GM03348 (cell line): ENCODE measurements at regions not wholly inside any gene's neighbourhood (a gene's known extent, or its start where the extent isn't known, plus 50 kb on each side); places are given as distances from the start of the nearest gene placed in this dataset.
"Not testable (repeated sequence)": the region's sequence is repeated elsewhere in the genome, so short reads cannot be mapped to it uniquely, and the experiment has no call there.

Source experiments
- DNase-seq: peaks from one replicate; pipeline ENCODE4 v3.0.0; 2012; ENCODE audit warnings: low spot score

DNA sequence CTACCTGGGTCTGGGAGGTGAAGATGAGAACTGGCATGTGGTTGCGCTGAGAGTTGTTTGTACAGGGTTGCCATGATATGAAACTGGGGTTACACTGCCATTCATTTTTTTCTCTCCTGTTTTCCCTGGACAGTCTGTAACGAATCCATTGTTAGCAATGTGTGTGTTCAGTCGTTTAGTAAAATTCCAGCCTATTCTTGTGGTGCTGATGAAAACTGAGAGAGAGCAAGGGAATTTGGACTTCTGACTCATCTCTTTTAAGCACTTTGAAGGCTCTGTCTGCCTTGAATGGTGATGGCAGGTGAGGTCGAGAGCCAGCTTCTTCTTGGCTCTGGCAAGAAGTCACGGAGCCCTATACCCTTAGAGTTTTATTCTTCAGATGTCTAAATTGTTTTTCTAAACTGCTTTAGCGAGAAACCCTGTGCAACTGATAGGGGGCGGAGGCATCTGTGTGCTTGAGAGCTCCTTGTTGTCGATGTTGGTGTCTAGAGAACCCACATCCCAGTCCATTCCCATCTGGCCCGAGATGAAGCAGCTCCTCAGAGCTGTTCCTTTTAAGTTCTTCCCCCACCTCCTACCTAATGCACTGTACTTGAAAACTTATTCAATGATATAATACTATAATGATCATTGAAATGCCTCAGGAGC lies 204.4 kb downstream of the TMX1 start:
- no peak for DNase-seq

DNA sequence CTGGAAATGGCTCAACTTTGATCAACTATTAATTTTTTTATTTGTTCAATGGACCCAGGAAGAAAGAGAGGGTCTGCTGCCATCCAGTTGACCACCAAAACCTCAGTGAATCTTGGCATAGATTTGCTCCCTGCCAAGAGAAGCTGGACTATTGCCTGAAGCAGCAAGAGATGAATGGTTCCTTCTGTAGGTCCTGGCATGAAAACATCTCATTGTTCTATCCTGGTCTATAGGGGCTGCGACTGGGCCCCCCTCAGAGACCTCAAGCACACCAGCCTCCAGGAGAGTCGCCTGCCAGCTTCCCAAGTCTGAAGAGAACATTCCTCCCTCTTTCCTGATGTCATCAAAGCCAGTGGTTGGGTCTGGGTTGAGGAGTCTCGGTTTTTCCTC lies 204.9 kb downstream of the TMX1 start:
- DNase-seq: no peak

DNA sequence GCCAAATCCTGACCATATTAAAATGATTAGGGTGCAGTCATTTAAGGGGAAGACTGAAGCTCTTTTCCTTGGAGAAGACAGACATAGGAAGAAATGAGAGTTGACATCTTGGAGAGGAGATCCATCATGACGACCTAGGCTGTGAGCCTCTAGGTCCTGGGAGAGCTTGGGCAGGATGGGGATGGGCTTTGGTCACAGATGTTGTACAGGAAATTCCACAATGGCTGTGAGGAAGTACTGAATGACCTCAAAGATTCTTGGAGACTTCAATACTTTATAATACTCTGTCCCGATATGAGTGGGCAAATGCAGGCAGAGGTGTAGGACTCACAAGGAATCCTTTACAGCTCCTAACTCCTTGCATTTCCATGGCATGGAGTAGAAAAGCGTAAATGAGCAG lies 204.9 kb upstream of the FRMD6 start:
- DNase-seq: no peak

DNA sequence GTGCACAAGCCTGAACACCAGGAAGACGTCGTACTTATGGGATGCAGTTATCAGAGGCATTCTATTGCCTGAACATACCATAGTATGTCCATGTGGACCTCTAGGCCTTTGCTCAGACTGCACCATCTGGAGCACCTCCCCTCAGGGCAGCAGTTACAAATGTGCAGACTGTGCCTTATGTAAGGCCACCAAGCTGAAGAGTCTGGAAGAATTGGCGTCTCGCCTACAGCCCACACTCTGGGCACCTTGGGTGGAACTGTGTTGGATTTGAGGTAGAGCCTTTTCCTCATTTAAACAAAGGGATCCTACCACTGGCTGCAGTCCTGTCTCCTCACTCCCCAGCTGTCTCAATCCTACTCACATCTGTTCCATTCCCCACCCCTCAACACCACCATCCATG lies 204.3 kb upstream of the FRMD6 start:
- DNase-seq: no peak

DNA sequence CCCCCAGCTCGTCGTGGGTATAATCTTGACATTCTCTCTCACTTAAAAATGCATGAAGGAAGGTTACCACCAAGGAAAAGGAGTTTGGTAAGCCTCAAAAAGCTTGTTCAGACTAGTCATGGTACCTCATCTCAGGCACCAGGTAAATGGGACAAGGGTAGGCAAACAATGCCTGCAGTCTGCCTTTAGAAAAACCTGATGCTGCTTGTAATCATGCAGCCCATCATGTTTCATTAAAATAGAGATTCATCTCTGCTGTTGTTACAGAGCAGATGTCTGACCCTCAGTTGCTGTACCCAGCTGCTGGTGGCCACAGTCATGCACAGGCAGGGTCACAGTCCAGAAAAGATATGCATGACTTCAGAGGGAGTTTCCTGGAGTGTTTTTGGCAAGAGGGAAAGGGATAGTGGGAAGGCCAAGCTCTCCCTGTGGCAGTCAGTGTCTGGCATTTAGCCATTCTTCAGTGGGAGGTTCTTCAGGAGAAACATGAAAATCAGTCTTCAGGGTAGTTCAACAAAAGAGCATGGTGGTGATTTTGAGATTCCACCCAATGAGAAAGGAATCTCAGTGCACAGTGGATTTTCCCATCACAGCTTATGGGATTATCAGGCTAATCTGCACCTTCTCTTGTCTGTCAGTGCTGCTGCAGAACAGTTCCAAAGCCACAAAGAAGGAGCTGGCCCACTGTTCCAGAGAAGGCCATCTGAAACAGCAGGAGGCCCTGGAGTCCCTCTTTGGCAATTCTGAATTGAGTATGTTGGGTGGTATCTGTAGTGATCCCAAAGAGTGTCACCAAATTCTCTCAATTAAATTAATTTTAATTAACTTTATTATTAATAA lies 202.7 kb upstream of the FRMD6 start:
- DNase-seq: peak; percentile 78

DNA sequence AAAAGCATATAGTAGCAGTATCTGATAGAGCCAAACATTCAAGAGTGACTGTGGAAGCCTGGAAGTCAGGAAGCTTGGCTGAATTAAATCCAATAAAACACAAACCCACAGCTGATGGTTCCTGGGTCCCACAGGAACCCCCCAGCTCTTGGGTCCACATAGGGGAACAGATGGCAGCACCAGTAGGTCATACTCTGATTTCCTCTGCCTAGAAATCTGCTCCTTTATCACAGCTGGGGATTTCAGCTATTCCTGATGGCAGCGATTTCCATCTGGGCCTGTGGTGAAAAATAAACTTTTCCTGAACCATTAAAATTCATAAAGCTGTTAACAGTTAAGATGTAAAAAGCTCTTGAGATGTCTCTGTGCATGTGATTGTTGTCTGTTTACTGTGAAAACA lies 202.0 kb upstream of the FRMD6 start:
- DNase-seq: no peak

DNA sequence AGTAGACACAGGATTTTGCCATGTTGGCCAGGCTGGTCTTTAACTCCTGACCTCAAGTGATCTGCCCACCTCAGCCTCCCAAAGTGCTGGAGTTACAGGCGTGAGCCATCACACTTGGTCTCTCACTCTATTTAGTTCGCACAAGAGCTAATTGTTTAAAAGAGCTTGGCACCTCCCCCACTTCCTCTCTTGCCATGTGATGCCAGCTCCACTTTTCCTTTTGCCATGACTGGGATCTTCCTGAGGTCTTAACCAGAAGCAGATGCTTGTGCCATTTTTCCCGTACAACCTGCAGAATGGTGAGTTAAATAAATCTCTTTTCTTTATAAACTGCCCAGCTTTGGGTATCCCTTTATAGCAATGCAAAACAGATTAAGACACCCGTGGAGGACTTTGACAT lies 200.1 kb upstream of the FRMD6 start:
- DNase-seq: no peak

DNA sequence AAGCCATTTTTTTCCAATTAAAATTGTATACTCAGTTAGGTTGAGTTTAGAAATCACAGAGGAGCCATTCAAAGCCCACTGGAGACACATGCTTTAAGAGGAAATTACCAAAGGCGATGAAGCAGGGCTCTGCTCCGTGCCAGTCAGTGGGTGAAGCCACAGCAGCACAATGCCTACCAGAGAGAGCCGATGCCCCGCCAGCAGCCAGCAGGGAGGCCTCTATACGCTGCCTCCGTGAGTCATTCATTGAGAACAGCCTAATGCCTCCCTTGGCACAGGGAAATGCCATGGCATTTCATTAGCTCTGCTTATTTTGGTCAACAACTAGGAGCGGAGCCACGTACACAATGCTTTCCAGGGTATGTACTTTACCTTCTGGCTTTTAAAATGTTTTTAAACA lies 197.8 kb upstream of the FRMD6 start:
- DNase-seq: no peak

DNA sequence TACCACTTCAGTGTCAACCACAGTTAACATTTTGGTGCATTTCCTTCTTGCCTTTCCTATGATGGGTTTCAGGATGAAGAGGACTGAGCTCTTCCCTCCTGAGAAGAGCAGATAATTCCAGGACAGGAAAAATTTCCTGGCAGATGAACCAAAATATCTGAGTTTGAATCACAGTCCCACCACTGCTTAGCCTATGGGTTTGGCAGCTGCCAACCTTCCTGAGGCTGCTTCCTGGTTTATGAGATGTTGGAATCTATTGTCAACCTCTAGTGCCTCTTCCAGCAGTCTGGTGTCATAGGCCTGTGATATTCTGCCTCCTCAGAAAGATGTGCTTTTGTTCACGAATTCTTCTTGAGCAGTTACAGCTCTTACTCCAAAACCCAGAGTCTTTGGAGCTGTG lies 197.4 kb upstream of the FRMD6 start:
- no peak for DNase-seq

DNA sequence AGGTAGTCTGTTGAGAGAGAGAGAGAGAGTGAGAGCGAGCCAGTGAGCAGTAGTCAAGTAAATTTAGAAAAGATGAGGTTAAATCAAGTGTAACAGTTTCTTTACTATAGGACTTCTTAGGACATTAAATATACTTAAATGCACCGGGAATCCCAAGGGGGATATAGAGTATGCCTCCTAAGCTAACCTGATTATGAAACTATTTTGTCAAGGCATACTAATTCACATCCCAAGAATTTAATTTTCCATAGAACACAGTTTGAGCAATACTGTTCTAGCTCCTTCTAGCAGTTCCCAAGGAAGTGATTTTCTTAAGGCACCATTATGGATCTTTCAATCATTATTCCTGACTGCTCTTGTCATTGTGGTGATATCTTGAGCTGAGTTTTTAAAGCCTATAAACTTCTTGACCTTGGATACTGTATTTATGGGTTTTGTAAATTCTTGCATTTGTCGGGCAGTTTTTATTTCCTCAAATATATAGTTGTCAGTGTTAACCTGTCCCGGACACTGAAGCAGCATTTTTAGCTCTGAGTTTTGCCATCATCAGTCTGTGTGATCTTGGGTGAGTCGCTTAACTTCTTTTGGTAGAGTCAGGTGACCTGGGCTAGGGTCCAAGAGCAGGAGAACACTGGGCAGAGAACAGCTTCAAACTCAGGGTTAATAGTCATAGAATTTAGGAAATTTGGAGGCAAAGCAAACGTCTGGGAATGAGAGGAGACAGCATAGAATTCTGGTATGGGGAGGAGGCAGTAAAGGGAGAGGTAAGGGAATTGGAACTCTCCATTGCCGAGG lies 196.5 kb upstream of the FRMD6 start:
- DNase-seq: no peak

DNA sequence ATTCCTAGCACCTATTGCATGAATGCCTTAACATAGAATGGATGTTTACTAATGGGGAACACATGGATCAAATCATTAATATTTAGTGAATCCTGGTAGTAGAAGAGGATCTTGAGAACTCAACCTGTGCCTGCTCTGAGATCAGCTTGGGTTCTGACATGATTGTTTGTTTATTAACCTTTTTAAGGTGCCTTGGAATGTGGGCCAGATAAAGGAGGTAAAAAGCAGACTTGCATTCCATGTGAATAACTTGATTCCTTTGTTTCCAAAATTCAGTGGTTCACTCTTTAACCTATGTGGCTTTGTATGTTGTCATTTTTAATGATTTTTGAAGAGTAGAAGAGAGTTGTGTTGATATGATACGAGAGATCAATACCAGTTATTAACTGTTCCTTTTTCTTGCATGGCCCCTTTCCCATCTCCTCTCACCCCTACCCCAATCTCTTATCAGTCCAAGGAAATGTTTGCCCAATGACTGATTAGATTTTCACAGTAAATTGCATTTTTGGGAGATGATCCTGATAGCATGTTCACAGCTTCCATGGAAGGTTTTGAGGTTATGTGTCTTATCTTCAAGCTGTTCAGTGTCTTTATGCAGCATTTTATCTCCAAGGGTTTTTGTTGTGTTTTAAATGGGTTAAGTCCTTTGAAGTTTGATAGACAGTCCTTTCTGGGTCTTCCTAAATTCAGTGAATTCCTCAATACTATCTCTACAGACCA lies 193.7 kb upstream of the FRMD6 start:
- DNase-seq: no peak

DNA sequence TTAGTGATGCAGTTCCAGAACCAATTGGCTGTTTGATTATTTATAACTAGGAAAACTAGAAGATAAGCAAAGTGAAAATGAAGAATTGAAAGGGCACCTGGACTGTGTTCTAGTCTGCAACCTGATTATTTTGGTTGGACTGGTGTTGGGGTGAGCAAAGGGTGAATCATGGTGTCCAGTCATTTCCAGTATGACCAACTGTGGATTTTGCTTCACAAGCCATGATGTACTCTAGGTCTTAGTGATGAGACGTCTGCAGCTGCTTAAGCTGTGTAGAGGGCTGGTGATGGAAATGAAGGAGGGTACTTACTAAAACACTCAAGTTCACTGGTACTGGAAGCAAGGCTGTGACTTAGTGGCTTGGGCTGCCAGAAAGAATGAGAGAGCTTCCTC lies 193.2 kb upstream of the FRMD6 start:
- peak; percentile 43 for DNase-seq

DNA sequence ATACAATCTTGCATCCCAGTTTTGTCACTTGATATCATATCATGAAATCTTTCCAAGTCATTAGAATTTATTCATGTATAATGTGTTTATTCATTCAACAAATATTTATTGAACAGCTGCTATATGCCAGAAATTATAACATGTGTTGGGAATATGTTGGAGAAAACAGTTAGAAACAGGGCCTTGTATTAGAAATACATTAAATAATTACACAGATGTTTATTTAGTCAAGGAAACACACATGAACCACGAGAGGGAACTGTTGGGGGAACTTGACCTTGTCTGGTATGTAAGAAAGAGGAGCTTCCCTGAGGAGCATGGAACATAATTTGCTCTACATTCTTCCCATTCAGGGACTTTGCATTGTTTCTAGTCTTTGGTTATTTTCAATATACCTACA lies 191.7 kb upstream of the FRMD6 start:
- no peak for DNase-seq

DNA sequence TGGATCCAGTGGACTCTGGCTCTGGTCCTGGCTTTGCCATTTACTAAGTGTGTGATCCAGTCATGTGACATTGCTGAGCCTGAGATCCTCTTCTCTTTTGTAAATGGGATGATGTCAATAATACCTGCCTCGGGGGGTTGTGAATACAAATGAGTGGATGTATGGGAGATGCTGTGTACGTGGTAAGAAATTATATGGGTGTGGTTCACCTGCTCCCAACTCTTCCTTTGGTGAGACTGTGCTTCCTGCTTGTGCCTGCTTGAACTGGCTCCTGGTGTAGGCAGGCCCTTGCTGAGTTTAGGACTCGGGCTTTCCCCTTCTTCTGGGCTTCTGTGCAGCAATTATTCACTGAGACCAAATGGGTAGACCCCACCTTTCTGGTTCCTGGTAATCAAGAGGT lies 189.5 kb upstream of the FRMD6 start:
- no peak for DNase-seq

DNA sequence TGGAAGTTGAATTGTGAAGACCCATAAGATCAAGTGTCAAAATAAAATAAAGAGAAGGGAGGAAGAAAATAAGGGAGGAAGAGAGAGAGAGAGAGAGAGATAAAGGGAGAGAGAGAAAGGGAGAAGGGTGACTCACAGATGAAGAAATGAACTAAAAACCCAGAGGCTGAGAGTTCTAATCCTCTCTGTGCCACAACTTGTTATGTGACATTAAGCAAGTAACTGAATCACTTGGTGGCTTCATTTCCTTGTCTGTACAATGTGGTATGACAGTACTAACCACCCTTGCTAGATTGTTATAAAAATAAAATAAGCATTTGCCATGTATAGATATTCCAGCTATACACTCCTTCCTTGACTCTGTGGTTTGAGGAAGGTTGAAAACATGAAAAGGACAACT lies 189.0 kb upstream of the FRMD6 start:
- no peak for DNase-seq

DNA sequence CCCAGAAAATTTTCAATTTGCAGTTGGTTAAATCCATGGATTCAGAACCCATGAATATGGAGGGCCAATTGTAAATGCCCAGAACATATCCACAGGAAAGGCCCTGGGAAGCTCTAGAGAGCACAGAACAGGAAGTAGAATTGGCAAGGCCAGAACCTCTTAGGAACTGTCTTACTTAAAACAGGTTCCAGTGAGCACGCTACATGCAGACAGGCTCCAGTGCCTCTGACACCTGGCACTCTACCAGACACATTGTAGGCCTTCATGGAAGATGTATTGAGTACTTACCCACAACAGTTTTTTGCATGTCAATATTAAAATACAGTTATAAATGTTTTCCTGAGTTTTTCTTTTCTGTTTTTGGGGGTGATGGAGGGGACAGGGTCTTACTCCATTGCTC lies 188.2 kb upstream of the FRMD6 start:
- DNase-seq: no peak

DNA sequence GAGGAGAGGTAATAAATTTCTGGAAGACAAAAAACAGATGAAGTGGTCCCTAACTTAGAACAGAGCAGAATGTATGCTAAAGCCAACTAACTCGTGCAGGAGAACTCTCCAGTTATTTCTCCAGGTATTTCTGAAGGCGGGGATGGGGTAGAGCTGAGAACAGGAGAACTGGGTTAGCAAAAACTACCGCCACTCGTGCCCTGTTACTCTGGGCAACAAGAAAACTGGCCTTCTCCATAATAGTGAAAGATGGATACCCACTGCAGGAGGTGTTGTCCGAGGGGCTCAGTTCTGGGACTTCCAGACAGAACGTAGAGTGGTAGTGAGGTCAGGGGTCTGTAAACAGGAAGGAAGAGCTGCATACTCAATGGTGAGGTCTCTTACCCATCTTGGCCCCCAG lies 187.3 kb upstream of the FRMD6 start:
- DNase-seq: no peak

DNA sequence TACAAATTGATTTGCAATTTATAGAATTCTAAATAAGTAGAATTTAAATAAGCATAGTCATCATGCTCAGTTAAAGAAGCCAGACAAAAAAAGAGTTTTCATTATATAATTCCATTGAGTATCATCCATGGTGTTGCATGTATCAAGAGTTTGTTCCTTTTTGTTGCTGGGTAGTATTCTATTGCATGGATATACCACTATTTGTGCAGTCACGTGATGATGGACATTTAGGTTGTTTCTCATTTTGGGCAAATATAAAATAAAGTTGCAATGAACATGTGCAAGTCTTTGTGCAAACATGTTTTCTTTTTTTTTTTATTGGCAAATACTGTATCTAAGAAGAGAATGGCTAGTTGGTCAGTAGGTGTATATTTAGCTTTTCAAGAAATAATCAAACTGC lies 186.2 kb upstream of the FRMD6 start:
- DNase-seq: no peak

DNA sequence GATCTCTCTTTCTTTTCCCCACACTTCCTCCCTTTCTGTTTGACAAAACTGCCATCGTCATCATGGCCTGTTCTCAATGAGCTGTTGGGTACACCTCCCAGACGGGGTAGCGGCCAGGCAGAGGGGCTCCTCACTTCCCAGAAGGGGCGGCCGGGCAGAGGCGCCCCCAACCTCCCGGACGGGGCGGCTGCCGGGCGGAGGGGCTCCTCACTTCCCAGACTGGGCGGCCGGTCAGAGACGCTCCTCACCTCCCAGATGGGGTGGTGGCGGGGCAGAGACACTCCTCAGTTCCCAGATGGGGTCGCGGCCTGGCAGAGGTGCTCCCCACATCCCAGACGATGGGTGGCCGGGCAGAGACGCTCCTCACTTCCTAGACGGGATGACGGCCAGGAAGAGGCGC lies 184.3 kb upstream of the FRMD6 start:
- DNase-seq: not testable (repeated sequence)

DNA sequence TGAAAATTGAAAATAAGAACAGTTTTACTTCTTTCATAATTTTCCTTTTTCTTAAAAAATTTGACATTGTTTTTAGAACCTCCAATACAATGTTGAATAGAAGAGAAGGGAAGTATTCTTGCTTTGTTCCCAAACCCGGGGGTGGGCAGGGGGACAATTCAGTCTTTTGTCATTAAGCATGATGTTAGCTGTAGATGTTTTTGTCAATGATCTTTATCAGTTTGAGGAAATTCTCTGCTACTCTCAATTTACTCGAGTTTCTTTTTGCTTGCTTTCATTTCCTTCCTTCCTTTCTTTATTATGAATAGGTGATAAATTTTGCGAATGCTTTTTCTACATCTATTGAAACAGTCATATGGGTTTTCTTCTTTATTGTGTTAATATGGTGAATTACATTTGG lies 183.2 kb upstream of the FRMD6 start:
- no peak for DNase-seq

DNA sequence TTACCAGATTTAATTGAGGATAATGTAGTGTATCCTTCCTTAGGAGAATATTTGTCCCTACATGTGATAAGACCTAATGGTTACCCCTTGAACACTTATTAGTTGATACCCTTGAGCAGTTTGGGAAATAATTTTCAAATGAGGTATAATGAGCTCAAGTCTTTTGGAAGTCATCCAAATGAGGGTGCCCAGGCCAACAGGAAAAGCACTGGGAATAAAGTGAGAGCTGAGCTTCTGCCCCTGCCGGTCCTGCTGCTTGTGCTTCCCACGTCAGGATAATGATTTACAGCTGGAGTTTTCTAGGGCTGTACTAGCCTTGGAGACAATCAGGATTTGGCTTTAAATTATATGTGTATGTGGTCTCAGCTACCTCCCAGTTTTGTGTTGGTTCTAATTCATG lies 178.8 kb upstream of the FRMD6 start:
- DNase-seq: no peak

DNA sequence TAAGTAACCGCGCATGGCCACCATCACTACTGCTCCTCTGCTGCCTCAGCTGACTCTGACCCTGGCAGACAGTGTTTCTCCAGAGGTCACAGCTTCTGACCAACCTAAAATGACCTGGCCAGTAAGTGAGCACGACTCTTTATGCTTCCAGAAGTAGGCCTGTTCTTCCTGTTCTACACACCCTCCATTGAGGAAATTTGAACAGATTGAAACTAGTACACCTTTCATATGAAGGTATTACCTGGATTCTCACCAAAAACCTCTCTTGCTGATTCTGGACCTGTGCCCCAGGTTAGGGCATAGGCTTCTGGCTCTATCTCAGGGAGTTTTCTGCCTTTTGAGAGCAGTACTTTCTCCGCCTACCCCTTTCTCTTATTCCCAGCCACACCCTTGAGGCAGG lies 178.4 kb upstream of the FRMD6 start:
- no peak for DNase-seq
